Activated CD4-positive, alpha-beta T cell treated with anti-CD3 and anti-CD28 coated beads, Interleukin-2, amount 50 U/mL, for 4 hours (primary cell): ENCODE measurements at regions not wholly inside any gene's neighbourhood (a gene's known extent, or its start where the extent isn't known, plus 50 kb on each side); places are given as distances from the start of the nearest gene placed in this dataset.

Experiments used
- DNase-seq, 2 experiments: peaks; one replicate each; pipeline ENCODE4 v3.0.0-alpha.2; 2020

DNA sequence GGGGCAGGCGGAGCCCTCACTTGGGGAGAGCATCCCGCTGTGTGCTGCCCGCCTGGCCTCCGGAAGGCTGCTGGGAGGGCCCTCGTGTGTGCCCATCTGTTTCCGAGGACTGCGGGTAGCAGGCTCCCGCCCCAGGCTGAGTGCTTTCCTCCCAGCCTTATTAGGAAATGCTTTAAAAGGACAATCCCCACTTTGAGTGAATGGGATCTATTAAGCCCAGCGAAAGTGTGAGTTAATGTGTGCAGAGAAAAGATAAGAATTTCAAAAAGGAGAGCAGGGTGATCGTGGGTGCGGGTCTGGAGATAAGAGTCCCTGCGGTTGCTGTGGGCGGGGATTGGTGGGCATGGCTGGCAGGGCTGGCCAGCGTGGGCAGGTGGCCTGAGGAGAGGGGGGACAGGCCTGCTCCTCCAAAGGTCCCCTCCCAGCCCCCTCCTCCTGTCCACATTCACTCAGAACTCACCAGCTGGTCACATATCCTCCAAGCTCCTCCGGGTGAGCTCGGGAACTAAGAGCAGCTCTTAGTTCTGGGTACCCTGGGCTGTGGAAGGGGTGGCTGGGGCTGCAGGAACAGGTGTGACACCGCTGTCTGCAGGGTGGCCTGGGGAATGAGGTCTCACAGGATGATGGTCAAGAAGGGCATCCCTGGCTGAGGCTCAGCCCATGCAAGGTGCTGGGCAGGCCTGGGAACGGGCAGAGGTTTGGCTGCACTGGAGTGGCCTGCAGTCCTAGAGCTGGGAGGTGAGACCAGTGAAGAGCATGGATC lies 1260.3 kb downstream of the BRD1 start:
- DNase-seq = no peak

DNA sequence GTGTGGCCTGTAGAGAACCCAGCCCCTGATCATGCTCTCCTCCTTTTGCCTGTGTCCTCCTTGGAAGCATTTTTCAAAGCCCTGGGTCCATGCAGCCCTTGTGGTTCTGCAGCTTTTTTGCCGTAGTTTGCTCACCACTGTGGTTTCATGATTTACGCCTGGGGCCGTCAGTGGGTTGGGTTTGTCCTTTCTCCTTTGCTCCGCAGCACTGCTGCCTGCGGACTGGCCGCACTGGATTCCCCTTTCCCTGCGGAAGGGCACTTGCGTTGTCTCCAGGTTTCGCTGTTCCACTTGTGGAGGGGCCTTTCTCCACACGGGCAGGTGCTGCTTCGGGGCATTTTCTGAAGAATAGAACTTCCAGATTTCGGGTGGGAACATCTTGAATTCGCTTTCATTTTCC lies 1260.9 kb downstream of the BRD1 start:
- no peak for DNase-seq

DNA sequence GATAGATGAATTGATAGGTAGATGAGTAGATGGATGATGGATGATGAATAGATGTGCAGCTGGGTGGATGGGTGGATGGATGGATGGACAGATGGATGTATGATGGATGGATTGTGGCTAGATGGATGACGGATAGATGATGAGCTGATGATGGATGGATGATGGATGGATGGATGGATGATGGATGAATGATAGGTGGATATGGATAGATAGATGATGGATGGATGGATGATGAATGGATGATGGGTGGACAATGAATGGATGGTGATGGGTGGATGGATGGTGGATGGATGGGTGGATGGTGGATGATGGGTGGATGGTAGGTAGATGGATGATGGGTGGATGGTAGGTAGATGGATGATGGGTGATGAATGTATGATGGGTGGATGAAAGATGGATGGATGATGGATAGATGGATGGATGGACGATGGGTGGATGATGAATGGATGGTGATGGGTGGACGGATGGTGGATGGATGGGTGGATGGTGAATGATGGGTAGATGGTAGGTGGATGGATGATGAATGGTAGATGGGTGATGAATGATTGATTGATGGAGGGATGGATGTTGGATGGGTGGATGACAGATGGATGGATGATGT lies 1261.7 kb downstream of the BRD1 start:
- no peak for DNase-seq

DNA sequence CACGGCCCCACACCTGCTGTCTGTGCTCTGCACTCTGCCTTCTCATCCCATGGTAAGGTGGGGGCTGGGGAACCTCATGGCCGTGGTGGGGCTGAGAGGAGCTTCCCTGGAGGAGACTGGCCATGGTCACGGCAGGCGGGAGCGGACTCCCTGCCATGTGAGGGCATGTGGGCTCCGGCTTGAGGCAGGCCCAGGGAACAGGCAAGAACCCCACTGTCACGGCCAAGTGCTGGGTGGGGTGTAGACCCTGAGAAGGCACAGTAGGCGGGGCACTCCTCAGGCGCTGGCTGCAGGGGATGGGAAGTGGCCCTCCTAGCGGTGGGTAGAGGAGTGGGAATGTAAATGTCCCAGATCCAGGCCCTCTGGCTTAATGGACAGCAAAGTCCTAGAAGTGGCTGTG lies 1262.7 kb downstream of the BRD1 start:
- DNase-seq = no peak

DNA sequence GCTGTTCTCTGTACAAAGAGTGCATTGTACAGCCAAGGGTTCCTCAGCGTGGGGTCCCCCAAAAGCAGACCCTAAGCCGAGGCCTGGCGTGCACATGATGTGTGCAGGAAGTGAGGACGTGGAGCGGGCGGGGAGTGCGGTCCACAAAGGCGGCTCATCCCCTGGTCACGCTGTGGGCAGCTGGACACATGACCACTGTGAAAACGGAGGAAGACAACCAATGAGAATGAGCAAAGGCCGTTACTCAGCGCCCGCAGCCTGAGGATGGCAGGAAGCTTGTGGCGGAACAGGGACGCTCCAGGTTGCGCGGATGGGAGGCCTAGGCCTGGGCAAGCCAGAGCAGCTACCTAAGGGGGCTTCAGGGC lies 1263.7 kb downstream of the BRD1 start:
- no peak for DNase-seq

DNA sequence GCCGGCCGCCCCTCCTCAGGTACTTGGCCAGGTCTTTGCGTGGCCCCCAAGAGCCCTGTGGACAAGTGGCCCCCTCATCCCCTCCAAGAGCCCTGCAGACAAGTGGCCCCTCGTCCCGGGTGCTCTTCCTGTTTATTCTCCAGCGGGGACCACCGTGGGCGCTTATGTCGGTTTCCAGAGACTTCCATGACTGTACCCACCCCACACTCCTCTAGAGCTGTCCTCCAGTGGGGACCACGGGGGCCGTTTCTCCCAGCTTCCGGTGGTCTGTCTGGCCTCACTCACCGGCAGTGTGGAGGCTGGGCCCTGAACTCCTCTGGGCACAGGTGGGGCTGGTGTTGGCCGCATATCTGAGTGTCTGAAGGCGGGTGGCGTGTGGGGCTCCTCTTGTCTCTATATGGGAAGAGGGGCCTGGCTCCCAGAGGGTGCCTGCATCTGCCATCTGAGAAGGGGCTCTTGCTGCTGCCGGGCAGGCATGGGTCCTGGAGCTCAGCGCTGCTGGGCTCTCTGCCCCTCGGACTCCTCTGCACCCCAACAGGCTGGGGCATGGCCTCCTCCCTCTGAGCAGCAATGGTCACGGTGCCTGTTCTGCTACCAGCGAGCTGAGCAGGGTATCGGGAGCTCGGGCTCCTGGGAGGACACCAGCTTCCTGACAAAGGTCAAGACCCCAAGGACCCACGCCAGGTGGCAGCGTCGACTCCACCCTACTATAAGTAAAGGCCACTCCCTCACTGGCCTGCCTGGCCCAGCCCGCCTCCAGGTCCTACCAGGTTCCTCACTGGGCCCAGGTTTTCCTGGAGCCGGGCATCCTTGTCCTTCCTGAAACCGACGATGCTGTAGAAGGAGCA lies 1264.3 kb downstream of the BRD1 start:
- no peak for DNase-seq

DNA sequence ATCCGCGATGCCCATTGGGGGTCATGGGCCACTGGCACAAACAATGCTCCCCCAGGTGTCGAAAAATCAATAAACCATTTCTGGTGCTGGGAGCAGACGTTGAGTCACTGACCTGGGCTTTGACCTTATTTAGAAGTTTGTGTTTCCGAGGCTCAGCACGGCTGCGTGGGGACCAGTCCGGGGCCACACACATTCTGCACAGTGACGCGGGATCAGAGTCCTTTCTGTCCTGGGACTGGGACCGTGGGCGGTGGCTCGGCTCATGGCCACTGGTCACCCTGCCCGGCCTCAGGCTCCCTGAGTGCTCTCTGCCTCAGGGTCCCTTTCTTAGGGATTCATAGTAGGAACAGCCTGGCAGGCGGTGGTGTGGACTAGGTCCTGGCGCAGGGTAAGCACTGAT lies 1266.0 kb downstream of the BRD1 start:
- no peak for DNase-seq

DNA sequence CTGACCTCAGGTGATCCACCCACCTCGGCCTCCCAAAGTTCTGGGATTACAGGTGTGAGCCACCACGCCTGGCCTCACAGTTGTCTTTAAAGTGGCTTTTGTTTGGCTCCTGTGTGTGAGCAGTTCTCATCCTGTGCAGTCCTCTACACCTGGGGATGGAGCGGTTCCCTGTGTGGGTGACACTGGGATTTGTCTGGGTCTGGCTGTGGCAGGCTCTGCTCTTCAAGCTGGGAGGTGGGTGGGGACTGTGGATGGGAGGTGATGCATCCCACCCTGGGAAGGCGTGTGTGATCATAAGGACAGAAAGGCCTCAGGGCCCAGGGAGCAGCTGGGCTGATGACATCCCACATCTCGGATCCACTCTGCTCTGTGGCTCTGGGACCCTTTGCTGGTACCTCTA lies 1266.8 kb downstream of the BRD1 start:
- DNase-seq = no peak

DNA sequence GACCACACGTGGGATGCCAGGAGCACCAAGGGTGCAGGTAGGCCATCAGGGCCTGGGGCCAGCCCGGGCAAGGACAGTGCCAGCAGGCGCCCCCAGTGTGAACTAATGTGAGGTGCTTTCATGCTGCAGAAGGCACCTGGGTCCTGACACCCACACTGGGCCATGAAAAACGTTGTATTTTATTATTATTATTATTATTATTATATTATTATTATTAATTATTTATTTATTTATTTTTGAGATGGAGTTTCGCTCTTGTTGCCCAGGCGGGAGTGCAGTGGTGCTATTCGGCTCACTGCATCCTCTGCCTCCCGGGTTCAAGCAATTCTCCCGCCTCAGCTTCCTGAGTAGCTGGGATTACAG lies 1267.3 kb downstream of the BRD1 start:
- DNase-seq = no peak

DNA sequence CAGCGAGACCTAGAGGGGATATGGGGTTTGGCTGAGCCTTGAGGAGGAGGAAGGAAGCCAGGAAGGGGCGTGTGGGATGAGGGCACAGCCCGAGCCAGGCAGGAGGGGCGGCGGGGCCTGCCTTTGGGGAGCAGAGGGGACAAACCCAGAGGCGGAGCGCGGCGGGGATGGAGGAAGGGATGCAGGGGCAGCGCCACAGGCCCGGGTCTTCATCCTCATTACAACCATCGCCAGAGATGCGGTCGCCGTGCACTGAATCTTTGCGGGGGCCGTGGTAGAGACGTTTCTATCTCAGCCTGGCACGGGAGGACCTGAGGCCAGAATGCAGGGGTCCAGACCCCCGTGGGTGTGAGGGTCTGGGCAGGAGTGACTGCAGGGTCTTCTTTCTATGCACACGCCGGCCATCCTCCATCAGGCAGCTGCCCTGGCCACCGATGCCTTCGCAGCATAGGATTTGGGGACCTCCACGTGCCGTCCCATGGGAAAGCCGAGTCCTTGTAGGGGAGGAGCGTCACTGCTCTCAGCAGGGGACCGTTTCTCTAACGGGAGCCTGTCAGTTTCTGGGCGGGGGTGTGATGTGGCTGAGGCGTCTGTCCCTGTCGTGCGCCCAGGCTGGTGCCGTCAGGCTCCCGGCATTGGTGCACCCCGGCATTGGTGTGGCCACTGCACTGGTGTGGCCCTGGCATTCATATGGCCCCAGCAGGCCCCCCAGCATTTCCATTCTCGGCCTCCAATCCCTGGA lies 1267.9 kb downstream of the BRD1 start:
- DNase-seq = no peak

DNA sequence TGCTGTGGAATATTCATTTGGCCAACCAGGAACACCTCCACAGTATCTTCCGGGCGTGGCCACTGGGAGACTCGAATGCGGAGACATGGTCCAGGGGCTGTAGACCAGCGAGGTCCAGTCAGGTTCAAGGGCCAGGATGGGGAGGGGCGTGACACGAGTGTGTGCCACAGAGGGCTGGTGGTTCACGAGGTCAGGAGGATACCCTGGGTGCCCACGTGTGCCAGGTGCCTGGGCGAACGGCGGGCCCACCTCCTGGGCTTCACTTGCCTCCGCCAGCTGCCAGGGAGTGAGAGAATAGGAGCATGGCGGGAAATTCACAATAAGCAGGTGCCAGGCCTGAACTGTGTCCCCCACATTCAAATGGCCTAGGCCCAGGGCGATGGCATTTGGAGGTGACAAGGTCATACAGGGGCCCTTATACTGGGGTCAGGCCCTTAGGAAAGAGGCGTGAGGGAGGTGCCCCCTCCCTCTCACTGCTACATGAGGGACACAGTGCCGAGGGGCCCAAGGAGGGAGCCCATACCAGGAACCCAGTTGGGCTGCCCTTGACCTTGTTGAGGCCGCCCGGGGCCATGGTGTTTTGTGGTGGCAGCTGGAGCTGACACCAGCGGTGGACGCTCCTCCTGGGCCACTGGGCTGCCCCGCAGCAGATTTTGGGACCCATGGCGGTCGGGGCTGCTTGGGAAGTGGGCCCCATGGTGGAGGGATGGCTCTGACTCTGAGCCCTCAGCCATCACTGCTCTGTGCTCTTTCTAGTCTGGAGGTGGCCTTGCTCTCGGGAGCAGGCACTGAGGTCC lies 1268.9 kb downstream of the BRD1 start:
- DNase-seq = no peak

DNA sequence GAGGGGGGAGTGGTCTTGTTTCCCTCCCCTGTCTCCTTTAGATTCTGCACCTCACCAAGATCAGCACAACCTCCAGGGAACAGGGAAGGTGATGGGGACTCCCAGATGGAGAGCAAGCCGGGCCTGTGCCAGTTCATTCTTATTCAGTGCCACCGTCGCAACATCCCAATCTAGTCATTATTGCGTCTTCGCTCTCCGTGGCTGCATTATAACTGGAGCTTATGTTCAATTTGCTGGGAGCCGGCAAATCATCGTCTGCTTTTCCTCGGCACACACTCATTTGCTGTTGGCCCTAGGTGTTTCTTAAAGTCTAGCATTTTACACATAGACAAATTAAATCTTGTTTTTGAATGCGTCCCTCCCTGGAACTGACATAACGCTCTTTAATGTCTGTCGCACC lies 1269.7 kb downstream of the BRD1 start:
- DNase-seq = no peak

DNA sequence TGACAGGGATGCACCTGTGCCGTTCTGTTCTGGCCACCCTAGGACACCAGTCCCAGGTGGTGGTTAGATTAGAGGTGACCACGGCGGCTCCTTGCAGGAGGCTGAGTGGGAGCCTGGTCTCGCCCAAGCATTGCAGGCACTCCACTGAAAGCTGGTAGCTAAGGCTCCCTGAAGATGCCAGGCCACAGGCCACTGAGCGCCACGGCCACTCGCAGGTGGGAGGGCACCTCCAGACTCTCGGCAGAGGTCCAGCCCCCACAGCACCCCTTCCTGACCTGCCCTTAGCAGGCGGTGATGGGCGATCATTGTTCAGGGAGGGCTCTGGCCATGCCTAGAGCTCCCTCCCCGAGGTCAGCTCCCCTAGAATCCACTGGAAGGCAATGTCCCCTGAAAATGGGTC lies 1270.2 kb downstream of the BRD1 start:
- no peak for DNase-seq

DNA sequence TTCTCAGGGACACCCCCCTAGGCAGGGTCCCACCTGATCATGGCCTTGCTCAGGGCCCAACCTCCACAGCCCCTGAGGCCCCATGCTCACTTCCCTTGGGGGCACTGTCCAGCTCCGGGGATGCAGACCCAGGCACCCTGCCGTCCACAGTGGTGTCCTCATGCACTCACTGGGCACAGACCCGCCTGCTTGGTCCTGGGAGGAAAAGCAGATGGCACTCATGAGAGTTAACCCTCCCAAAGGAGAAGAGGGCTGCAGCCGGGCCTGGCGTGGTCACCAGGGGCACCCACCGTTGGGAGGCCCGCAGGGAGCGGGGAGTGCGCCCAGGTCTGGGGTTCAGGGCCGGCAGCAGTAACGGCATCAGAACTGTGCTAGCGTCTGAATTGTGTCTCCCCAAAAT lies 1270.9 kb downstream of the BRD1 start:
- no peak for DNase-seq

DNA sequence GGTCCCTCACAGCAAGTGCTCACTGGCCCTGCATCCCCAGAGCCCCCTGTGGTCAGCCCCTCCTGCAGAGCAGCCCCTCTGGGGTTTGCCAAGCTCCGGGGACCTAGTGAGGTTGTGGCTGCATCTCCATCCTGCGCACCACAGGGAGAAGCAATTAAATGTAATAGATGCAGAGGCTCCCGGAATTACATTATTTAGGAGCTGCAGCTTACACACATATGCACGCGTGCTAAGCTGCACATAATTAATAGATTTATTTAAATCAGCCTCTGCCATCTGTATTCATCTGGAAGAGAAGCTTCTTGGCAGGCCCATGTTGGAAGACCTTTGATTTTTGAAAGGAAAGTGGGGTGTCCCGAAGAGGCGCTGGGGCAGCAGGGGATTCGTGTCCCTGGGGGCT lies 1271.5 kb downstream of the BRD1 start:
- no peak for DNase-seq

DNA sequence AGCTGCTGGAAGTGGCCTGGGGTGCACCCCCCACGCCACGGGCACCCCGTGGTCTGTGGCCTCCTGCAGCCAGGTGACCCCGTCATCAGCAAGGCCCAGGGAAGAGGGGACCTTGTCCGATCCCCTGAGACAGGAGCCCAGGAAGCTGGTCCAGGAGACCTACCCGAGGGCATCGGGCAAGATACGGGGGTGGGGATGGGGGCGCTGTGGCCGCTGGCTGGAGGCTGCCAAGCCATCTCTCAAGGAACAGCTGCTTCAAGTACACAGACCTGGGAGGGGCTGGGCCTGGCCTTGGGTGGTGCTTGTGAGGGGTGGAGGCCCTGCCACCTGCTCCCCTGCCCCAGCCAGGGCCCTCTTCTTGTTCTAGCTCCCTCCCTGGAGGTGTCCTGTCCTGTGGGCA lies 1272.1 kb downstream of the BRD1 start:
- DNase-seq = no peak

DNA sequence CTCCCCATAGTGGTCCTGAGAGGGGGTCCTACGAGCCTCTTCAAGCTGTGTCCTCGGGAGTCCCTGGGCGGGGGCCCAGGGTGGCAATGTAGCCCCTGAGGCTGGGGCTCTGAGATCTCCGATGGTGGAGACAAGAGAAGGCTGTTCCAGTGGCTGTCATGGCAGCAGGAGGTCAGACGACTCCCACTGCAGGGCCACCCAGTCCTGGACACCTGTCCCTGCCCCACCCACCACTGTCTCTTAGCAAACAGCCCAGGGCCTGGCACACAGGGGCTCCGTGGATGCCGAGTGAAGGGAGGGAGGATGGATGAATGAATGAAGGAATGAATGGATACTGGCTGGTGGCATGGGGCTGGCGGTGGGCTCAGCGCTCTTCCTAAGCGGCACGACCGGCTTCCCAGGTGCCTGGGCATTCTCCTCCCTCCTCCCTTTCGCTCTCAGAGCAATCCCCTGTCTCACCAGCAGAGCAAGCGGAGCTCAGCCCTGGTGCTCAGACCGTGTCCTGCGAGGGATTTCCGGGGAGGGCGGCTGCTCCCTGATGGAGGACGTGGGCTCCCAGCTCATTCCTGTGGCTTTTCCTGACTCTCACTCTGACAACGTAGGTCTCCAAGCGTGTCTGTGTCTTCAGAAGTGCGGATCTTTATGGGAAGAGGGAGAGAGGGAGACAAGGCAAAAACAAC lies 1272.6 kb downstream of the BRD1 start:
- DNase-seq = no peak

DNA sequence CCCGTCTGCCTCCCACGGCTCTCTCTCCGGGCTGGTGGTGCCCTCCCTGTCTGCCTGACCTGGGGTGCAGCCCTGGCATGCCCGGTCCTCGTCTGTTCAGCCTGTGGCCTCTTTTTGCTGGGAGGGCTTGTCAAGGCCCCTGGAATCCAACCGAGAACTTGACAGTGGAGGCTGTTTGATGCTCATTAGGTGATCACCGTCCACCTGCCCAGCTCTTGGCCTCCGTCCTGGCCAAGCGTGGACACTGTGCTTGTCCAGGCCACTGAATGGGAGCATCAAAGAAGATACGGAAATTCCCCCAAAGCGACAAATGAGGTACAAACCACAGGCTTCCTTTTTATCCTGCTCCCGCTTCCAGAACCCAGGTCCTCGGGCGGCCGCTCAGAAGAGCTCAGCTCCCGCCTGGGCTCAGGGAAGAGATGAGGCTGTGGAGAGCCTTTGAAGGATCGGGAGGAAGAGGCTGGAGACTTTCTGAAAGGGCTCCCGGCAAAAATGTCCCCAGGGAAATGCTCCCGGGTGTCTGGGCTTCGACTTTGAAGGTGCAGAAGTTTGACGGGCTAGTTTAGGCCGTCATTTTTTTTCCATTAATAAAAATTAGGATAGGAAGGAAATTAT lies 1273.9 kb downstream of the BRD1 start:
- no peak for DNase-seq

DNA sequence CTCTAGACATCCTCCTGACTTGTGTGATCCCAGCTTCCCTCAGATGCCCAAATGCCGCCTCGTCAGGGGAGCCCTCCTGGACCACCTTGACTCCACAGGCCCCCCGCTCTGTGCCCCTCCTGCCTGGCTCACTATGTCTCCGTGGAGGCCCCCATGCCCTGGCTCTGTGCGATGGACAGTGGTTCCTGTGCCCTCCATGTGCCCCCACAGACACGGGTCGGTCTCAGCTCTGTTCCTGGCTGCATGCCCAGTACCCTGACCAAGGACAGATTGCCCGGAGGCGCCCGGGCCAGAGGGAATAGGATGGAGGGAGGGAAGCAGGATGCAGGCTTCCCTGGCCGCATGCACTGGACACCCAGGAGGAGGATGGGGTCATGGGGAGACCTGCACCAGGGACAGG lies 1274.6 kb downstream of the BRD1 start:
- DNase-seq = no peak

DNA sequence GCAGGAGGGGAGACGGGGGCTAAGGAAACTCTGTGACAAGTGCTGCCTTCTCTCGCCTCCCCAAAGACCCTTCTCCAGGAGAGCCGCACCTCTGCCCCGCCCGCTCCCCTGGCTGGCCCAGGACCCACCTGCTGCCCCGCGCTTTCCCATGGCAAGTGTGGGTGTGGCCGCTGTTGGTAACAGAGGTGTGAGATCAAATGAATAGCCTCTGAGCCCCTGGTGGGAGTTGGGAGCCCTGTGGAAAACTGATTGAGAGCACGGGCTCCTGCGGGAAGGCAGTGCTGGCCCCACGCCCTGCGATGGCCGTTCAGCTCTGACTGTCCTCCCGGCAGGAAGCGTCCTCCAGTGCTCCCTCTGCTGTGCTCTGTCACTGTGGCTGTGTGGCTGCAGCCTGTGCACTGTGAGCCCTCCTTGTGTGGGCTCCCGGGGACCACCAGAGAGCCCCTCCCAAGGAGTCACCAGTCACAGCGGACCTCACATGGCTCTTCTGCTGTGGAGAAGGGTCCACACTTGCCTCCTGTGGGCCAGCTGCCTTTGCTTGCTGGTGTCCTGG lies 1275.9 kb downstream of the BRD1 start:
- no peak for DNase-seq

DNA sequence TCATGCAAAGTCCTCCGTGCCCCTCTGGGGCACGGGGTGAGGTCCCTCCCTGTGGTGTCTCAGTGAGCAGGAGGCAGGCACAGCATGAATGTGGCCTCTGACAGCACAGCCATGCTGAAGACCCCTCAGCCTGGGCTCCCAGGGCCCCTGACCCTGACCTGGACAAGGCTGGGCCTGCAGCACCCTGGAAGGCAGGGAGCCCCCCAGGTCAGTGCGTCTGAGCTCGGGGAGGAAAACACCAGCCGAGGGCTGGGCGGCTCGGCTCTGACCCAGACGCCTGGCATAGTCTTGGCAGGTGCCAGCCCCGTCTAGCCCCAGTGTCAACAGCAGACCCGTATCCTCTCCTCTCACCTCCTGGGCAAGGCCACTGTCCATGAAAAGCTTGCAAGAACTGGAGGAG lies 1276.6 kb downstream of the BRD1 start:
- DNase-seq = no peak
